Neural cell (in vitro differentiated cells): ENCODE measurements at regions not wholly inside any gene's neighbourhood (a gene's known extent, or its start where the extent isn't known, plus 50 kb on each side); places are given as distances from the start of the nearest gene placed in this dataset.

ENCODE experiments used
- H2AFZ ChIP-seq: fragments of 200-600, 300-800 bp; sonication (generic), shearing (Covaris generic); 2 replicates; pipeline ENCODE4 v1.6.0; 2014; ENCODE audit warnings: low read depth, mild to moderate bottlenecking, antibody characterized with exemption, low read length, moderate library complexity
- H3F3A ChIP-seq: fragments of 200-600 bp; shearing (Covaris generic); 2 replicates; pipeline ENCODE4 v1.6.1; 2016; ENCODE audit warnings: mild to moderate bottlenecking, moderate library complexity, mixed read lengths, antibody characterized with exemption, low read length; ENCODE audit not compliant: insufficient read depth, poor library complexity, severe bottlenecking
- H3K27ac ChIP-seq: fragments of 200-600, 300-800 bp; sonication (generic), shearing (Covaris generic); 2 replicates; pipeline ENCODE4 v1.5.1; 2014; ENCODE audit warnings: mild to moderate bottlenecking, low read length, moderate library complexity
- H3K27me3 ChIP-seq: fragments of 300-800, 200-600 bp; sonication (generic), shearing (Covaris generic); 2 replicates; pipeline ENCODE4 v1.6.0; 2014; ENCODE audit warnings: mild to moderate bottlenecking, low read depth, low read length, moderate library complexity; ENCODE audit not compliant: insufficient read depth
- H3K36me3 ChIP-seq: fragments of 300-800, 200-600 bp; sonication (generic), shearing (Covaris generic); 2 replicates; pipeline ENCODE4 v1.5.1; 2014; ENCODE audit warnings: mild to moderate bottlenecking, antibody characterized with exemption, low read length, moderate library complexity; ENCODE audit not compliant: insufficient read depth
- H3K4me2 ChIP-seq: fragments of 300-800, 200-600 bp; sonication (generic), shearing (Covaris generic); 2 replicates; pipeline ENCODE4 v1.6.0; 2014; ENCODE audit warnings: mild to moderate bottlenecking, low read length
- H3K4me3 ChIP-seq: fragments of 300-800, 200-600 bp; sonication (generic), shearing (Covaris generic); 2 replicates; pipeline ENCODE4 v1.5.1; 2014; ENCODE audit warnings: mild to moderate bottlenecking, low read length, moderate library complexity
- H3K79me2 ChIP-seq: fragments of 200-600 bp; shearing (Covaris generic); replicated peaks from 2 replicates; pipeline ENCODE4 v1.6.0; 2014; ENCODE audit warnings: mild to moderate bottlenecking, low read length, moderate library complexity; ENCODE audit not compliant: insufficient read depth
- H3K9ac ChIP-seq: fragments of 300-800, 200-600 bp; sonication (generic), shearing (Covaris generic); 2 replicates; pipeline ENCODE4 v1.6.1; 2016; ENCODE audit warnings: mild to moderate bottlenecking, low read length, mixed read lengths
- H3K9me2 ChIP-seq: fragments of 200-600 bp; shearing (Covaris generic); 2 replicates; pipeline ENCODE4 v1.6.1; 2016; ENCODE audit warnings: mild to moderate bottlenecking, low read length, mixed read lengths; ENCODE audit not compliant: insufficient read depth
- H3K9me3 ChIP-seq: fragments of 200-600, 300-800 bp; sonication (generic), shearing (Covaris generic); 2 replicates; pipeline ENCODE4 v1.6.1; 2016; ENCODE audit warnings: mild to moderate bottlenecking, mixed run types, low read length, moderate library complexity, mixed read lengths
- H4K20me1 ChIP-seq: fragments of 200-600 bp; shearing (Covaris generic); 2 replicates; pipeline ENCODE4 v1.6.1; 2016; ENCODE audit warnings: mild to moderate bottlenecking, mixed run types; ENCODE audit not compliant: insufficient read depth
- EP300 ChIP-seq: fragments of 450-650 bp; conservative IDR thresholded peaks from 2 replicates; pipeline ENCODE4 v1.6.1; 2014; ENCODE audit warnings: antibody characterized with exemption, mild to moderate bottlenecking, moderate library complexity; ENCODE audit not compliant: poor library complexity, severe bottlenecking
- EZH2 ChIP-seq: fragments of 200-600, 300-800 bp; shearing (Covaris generic), sonication (generic); IDR thresholded peaks from 2 replicates; pipeline ENCODE4 v1.6.1; 2014; ENCODE audit warnings: antibody characterized with exemption, low read length, borderline replicate concordance, mild to moderate bottlenecking; ENCODE audit not compliant: insufficient read depth, poor library complexity, severe bottlenecking
- MXI1 ChIP-seq: fragments of 450-650 bp; conservative IDR thresholded peaks from 2 replicates; pipeline ENCODE4 v1.6.1; 2014; ENCODE audit warnings: antibody characterized with exemption, mild to moderate bottlenecking; ENCODE audit not compliant: poor library complexity, severe bottlenecking
- POLR2AphosphoS5 ChIP-seq: IDR thresholded peaks from 2 replicates; pipeline ENCODE4 v1.6.1; 2012
- RAD21 ChIP-seq: fragments of 450-650 bp; conservative IDR thresholded peaks from 2 replicates; pipeline ENCODE4 v1.6.1; 2014; ENCODE audit warnings: antibody characterized with exemption, mild to moderate bottlenecking, moderate library complexity
- SMC3 ChIP-seq: fragments of 450-650 bp; conservative IDR thresholded peaks from 2 replicates; pipeline ENCODE4 v1.6.1; 2014; ENCODE audit warnings: antibody characterized with exemption, mild to moderate bottlenecking, moderate library complexity; ENCODE audit not compliant: poor library complexity
- TAF1 ChIP-seq: IDR thresholded peaks from 2 replicates; pipeline ENCODE4 v1.6.1; 2012; ENCODE audit warnings: low read depth
- TF ChIP-seq, protein P1 (sequence below): IDR thresholded peaks from 2 replicates; pipeline ENCODE4 v1.6.1; 2012; ENCODE audit warnings: borderline replicate concordance
- TF ChIP-seq, protein P2 (sequence below): fragments of 450-650 bp; IDR thresholded peaks from 2 replicates; pipeline ENCODE4 v1.5.1; 2014; ENCODE audit warnings: antibody characterized with exemption, mild to moderate bottlenecking, moderate library complexity; ENCODE audit not compliant: poor library complexity, severe bottlenecking

DNA sequence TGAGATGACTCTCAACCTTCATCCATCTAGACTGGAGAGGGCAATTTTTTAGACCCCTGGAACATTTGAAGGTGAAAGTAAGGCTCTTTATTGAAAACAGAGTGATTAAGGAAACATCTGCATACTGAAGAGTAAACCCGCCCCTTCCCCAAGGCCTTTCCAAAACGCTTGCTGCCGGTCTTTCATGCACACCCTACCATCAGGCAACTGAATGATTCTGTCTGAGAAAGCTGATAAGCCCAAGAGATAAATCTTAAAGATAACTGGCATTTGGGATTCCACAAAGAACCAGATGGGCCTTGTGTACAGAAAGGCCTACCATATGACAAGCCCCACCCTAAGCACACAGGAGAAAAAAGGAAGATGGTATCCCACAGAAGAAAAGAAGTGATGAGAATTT lies 54.4 kb upstream of the PIK3R1 start:
- no peaks in the 10 kb centered on the region for H4K20me1 ChIP-seq
- TF ChIP-seq, protein P1, sequence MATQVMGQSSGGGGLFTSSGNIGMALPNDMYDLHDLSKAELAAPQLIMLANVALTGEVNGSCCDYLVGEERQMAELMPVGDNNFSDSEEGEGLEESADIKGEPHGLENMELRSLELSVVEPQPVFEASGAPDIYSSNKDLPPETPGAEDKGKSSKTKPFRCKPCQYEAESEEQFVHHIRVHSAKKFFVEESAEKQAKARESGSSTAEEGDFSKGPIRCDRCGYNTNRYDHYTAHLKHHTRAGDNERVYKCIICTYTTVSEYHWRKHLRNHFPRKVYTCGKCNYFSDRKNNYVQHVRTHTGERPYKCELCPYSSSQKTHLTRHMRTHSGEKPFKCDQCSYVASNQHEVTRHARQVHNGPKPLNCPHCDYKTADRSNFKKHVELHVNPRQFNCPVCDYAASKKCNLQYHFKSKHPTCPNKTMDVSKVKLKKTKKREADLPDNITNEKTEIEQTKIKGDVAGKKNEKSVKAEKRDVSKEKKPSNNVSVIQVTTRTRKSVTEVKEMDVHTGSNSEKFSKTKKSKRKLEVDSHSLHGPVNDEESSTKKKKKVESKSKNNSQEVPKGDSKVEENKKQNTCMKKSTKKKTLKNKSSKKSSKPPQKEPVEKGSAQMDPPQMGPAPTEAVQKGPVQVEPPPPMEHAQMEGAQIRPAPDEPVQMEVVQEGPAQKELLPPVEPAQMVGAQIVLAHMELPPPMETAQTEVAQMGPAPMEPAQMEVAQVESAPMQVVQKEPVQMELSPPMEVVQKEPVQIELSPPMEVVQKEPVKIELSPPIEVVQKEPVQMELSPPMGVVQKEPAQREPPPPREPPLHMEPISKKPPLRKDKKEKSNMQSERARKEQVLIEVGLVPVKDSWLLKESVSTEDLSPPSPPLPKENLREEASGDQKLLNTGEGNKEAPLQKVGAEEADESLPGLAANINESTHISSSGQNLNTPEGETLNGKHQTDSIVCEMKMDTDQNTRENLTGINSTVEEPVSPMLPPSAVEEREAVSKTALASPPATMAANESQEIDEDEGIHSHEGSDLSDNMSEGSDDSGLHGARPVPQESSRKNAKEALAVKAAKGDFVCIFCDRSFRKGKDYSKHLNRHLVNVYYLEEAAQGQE: no peak
- TF ChIP-seq TAF1 (no peak), MXI1 (no peak), EP300 (no peak), POLR2AphosphoS5 (no peak), SMC3 (no peak), RAD21 (no peak), EZH2 (no peak)
- TF ChIP-seq, protein P2, sequence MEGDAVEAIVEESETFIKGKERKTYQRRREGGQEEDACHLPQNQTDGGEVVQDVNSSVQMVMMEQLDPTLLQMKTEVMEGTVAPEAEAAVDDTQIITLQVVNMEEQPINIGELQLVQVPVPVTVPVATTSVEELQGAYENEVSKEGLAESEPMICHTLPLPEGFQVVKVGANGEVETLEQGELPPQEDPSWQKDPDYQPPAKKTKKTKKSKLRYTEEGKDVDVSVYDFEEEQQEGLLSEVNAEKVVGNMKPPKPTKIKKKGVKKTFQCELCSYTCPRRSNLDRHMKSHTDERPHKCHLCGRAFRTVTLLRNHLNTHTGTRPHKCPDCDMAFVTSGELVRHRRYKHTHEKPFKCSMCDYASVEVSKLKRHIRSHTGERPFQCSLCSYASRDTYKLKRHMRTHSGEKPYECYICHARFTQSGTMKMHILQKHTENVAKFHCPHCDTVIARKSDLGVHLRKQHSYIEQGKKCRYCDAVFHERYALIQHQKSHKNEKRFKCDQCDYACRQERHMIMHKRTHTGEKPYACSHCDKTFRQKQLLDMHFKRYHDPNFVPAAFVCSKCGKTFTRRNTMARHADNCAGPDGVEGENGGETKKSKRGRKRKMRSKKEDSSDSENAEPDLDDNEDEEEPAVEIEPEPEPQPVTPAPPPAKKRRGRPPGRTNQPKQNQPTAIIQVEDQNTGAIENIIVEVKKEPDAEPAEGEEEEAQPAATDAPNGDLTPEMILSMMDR: no peak
- no peak overlapping the region for H3K9ac ChIP-seq
- H3K79me2 ChIP-seq: no peaks in the 10 kb centered on the region
- no peaks in the 10 kb centered on the region for H3K27me3 ChIP-seq
- H3K9me3 ChIP-seq: no peaks in the 10 kb centered on the region
- H3K36me3 ChIP-seq: no peaks in the 10 kb centered on the region
- no peaks in the 10 kb centered on the region for H3K9me2 ChIP-seq
- H3K4me2 ChIP-seq: no peak overlapping the region
- no peak overlapping the region for H2AFZ ChIP-seq
- no peak overlapping the region for H3K4me3 ChIP-seq
- H3F3A ChIP-seq: no peaks in the 10 kb centered on the region
- no peak overlapping the region for H3K27ac ChIP-seq

DNA sequence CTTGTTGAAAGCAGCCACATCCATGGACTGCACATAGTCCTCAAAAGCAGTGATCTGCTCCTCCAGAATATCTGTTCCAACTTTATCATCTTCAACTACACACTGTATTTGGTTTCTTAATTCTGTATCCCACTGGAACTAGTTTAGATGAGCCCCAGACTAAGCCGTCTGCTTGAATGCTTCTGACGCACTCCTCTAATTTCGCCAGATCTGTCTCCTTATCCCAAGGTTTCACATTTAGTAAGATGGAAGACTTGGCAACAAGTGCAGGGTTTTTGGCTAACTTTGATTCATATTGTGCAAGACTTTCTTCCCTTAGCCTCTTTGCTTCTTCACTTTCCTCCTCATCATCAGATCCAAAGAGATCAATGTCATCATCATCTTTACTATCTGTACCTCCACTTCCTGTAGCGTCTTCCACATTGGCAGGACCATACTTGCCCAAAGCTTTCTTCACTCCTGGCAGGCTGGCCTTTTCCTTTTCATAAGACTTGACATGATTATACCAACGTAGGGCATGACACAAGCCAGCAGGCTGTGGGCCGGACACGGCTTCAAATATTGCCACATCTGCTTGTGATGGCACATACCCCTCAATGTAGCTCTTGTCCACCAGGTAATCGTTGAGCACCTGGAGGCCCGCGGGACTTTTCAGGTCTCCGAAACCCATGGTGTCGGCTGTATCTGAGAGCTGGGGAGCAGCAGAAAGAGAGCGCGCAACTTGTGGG lies 56.2 kb upstream of the PIK3R1 start:
- Histone ChIP-seq H3K36me3 (no peaks in the 10 kb centered on the region), H3K27me3 (no peaks in the 10 kb centered on the region), H3K4me2 (no peak overlapping the region), H3F3A (no peaks in the 10 kb centered on the region), H3K9me2 (no peaks in the 10 kb centered on the region), H2AFZ (no peak overlapping the region), H3K27ac (peak overlapping the region; percentile 2), H3K4me3 (no peak overlapping the region), H3K79me2 (no peaks in the 10 kb centered on the region), H3K9ac (no peak overlapping the region), H4K20me1 (no peaks in the 10 kb centered on the region), H3K9me3 (no peaks in the 10 kb centered on the region)
- TF ChIP-seq, protein P1: no peak
- TF ChIP-seq, protein P2: no peak
- TF ChIP-seq RAD21 (no peak), MXI1 (no peak), POLR2AphosphoS5 (no peak), SMC3 (no peak), EP300 (no peak), EZH2 (no peak), TAF1 (no peak)
